Hepatocyte (in vitro differentiated cells): ENCODE measurements at regions not wholly inside any gene's neighbourhood (a gene's known extent, or its start where the extent isn't known, plus 50 kb on each side); places are given as distances from the start of the nearest gene placed in this dataset.

Experiments
- EZH2 ChIP-seq: fragments of 200-600 bp; sonication (generic); IDR thresholded peaks from 2 replicates; pipeline ENCODE4 v1.6.1; 2016; ENCODE audit warnings: antibody characterized with exemption, mild to moderate bottlenecking, borderline replicate concordance
- EZH2phosphoT487 ChIP-seq: fragments of 200-600 bp; sonication (generic); IDR thresholded peaks from one replicate; pipeline ENCODE4 v1.6.1; 2018; ENCODE audit warnings: antibody characterized with exemption, mild to moderate bottlenecking, low read depth, moderate library complexity; ENCODE audit not compliant: unreplicated experiment, severe bottlenecking
- TF ChIP-seq, protein P1 (sequence below): fragments of 200-600 bp; sonication (generic); IDR thresholded peaks from 2 replicates; pipeline ENCODE4 v1.5.1; 2016; ENCODE audit warnings: antibody characterized with exemption, mild to moderate bottlenecking; ENCODE audit not compliant: poor library complexity

DNA sequence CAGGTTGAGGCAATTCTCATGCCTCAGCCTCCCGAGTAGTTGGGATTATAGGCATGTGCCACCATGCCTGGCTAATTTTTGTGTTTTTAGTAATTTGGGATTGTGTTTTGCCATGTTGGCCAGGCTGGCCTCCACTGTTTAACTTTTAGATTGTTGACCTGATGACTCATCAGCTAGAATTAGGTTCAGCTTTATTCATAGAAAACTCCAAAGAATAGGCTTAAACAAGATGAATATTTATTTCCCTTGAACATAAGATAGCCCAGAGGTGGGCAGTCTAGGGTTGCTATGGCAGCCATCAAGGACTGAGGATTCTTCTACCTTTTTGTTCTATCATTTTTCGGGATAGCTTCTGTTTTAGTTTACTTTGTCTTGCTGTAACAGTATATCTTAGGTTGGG, 99.6 kb upstream of the SELENOK start:
- TF ChIP-seq, protein P1, sequence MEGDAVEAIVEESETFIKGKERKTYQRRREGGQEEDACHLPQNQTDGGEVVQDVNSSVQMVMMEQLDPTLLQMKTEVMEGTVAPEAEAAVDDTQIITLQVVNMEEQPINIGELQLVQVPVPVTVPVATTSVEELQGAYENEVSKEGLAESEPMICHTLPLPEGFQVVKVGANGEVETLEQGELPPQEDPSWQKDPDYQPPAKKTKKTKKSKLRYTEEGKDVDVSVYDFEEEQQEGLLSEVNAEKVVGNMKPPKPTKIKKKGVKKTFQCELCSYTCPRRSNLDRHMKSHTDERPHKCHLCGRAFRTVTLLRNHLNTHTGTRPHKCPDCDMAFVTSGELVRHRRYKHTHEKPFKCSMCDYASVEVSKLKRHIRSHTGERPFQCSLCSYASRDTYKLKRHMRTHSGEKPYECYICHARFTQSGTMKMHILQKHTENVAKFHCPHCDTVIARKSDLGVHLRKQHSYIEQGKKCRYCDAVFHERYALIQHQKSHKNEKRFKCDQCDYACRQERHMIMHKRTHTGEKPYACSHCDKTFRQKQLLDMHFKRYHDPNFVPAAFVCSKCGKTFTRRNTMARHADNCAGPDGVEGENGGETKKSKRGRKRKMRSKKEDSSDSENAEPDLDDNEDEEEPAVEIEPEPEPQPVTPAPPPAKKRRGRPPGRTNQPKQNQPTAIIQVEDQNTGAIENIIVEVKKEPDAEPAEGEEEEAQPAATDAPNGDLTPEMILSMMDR, result no peak
- TF ChIP-seq EZH2phosphoT487 (no peak), EZH2 (no peak)
